HG03095 (cell line): ENCODE measurements at regions not wholly inside any gene's neighbourhood (a gene's known extent, or its start where the extent isn't known, plus 50 kb on each side); places are given as distances from the start of the nearest gene placed in this dataset.
"Not testable (repeated sequence)": the region's sequence is repeated elsewhere in the genome, so short reads cannot be mapped to it uniquely, and the experiment has no call there.

Source experiments
- ATAC-seq: cut with Tn5 transposase; IDR thresholded peaks from one replicate; pipeline ENCODE4 v1.9.1; 2021; ENCODE audit warnings: moderate library complexity; ENCODE audit not compliant: unreplicated experiment

GRCh38 chr9:103237571-103238109 is 242.5 kb downstream of the CYLC2 start:
- ATAC-seq: not testable (repeated sequence)

GRCh38 chr9:103242025-103242424 is 246.9 kb downstream of the CYLC2 start:
- no peak for ATAC-seq

GRCh38 chr9:103242486-103242885 is 247.4 kb downstream of the CYLC2 start:
- no peak for ATAC-seq

GRCh38 chr9:103243553-103243952 is 248.4 kb downstream of the CYLC2 start:
- ATAC-seq: no peak

GRCh38 chr9:103245369-103245768 is 250.2 kb downstream of the CYLC2 start:
- no peak for ATAC-seq

GRCh38 chr9:103261951-103262350 is 266.8 kb downstream of the CYLC2 start:
- no peak for ATAC-seq

- no peak for ATAC-seq
These were observed 270.9 kb downstream of the CYLC2 start for GRCh38 chr9:103266064-103266463.

- ATAC-seq: no peak
These were observed 282.1 kb downstream of the CYLC2 start for GRCh38 chr9:103277240-103277639.

GRCh38 chr9:103281126-103281525 is 286.0 kb downstream of the CYLC2 start:
- ATAC-seq: no peak

GRCh38 chr9:103287361-103287760 is 292.2 kb downstream of the CYLC2 start:
- ATAC-seq: no peak

GRCh38 chr9:103296189-103296588 is 301.1 kb downstream of the CYLC2 start:
- no peak for ATAC-seq

GRCh38 chr9:103301051-103301450 is 305.9 kb downstream of the CYLC2 start:
- no peak for ATAC-seq

GRCh38 chr9:103304797-103305196 is 309.7 kb downstream of the CYLC2 start:
- no peak for ATAC-seq

- ATAC-seq: no peak
These were observed 324.8 kb downstream of the CYLC2 start for GRCh38 chr9:103319979-103320378.

- ATAC-seq: no peak
These were observed 328.6 kb downstream of the CYLC2 start for GRCh38 chr9:103323699-103324098.

GRCh38 chr9:103335461-103335860 is 340.3 kb downstream of the CYLC2 start:
- no peak for ATAC-seq

GRCh38 chr9:103355000-103355399 is 359.9 kb downstream of the CYLC2 start:
- no peak for ATAC-seq

- ATAC-seq: not testable (repeated sequence)
These were observed 362.8 kb downstream of the CYLC2 start for GRCh38 chr9:103357980-103358379.

- ATAC-seq: no peak
These were observed 366.8 kb downstream of the CYLC2 start for GRCh38 chr9:103361906-103362305.

- ATAC-seq: no peak
These were observed 367.9 kb downstream of the CYLC2 start for GRCh38 chr9:103362986-103363385.

GRCh38 chr9:103364753-103365152 is 369.6 kb downstream of the CYLC2 start:
- ATAC-seq: no peak

- ATAC-seq: no peak
These were observed 376.0 kb downstream of the CYLC2 start for GRCh38 chr9:103371152-103371551.

GRCh38 chr9:103372828-103373227 is 377.7 kb downstream of the CYLC2 start:
- no peak for ATAC-seq
